ENCODE measurements at regions not wholly inside any gene's neighbourhood (a gene's known extent, or its start where the extent isn't known, plus 50 kb on each side); places are given as distances from the start of the nearest gene placed in this dataset.
"Not testable (repeated sequence)": the region's sequence is repeated elsewhere in the genome, so short reads cannot be mapped to it uniquely, and the experiment has no call there.

GRCh38 chr17:83026311-83026811, 53.0 kb upstream of the METRNL start:
- no peaks in the 10 kb centered on the region for H3K9me3 Mint-ChIP-seq (ENCODE audit: unreplicated experiment)
- no peaks in the 10 kb centered on the region for H3K36me3 Mint-ChIP-seq (ENCODE audit: insufficient read depth, unreplicated experiment)
- Histone ChIP-seq H3K36me3 (ENCODE audit: control insufficient read depth, insufficient read depth, low read length) (no peaks in the 10 kb centered on the region), H3K4me3 (ENCODE audit: low read depth, low read length) (no peak overlapping the region), H3K27me3 (replicated peaks; ENCODE audit: control insufficient read depth, insufficient read depth, low read length) (no peaks in the 10 kb centered on the region), H3K9me3 (no peaks in the 10 kb centered on the region), H3K4me1 (no peaks in the 10 kb centered on the region)
- DNase-seq, result no peak
- H3K27me3 Mint-ChIP-seq (ENCODE audit: insufficient read depth, unreplicated experiment), result no peaks in the 10 kb centered on the region
- H3K4me3 Mint-ChIP-seq (ENCODE audit: unreplicated experiment), result no peak overlapping the region
- intact Hi-C loops (cut with micrococcal nuclease; ENCODE audit: unreplicated experiment), result no loop called here
- H3K27ac Mint-ChIP-seq (ENCODE audit: unreplicated experiment), result no peak overlapping the region
- POLR2A ChIA-PET, result no interaction called here
- CTCF ChIA-PET, result no interaction called here
- BruUV-seq (replicated peaks), result no TSS peak
- H3K4me1 Mint-ChIP-seq (ENCODE audit: low read depth, unreplicated experiment), result no peaks in the 10 kb centered on the region
- TF ChIP-seq CTCF (IDR thresholded peaks at IDR 0.05; ENCODE audit: insufficient read depth in 1 of 2, low read depth in 1 of 2, low read length in 1 of 2, severe bottlenecking in 1 of 2, unreplicated experiment in 1 of 2), result no peak

- H3K36me3 ChIP-seq (ENCODE audit: control insufficient read depth, insufficient read depth, low read length); DNase-seq; intact Hi-C loops (cut with micrococcal nuclease; ENCODE audit: unreplicated experiment); H3K9me3 Mint-ChIP-seq (ENCODE audit: unreplicated experiment); H3K4me1 Mint-ChIP-seq (ENCODE audit: low read depth, unreplicated experiment); H3K27ac Mint-ChIP-seq (ENCODE audit: unreplicated experiment); H3K4me3 Mint-ChIP-seq (ENCODE audit: unreplicated experiment); H3K27me3 Mint-ChIP-seq (ENCODE audit: insufficient read depth, unreplicated experiment); CTCF ChIA-PET; H3K27me3 ChIP-seq (replicated peaks; ENCODE audit: control insufficient read depth, insufficient read depth, low read length); H3K4me3 ChIP-seq (ENCODE audit: low read depth, low read length); BruUV-seq (replicated peaks); H3K4me1 ChIP-seq; H3K9me3 ChIP-seq; H3K36me3 Mint-ChIP-seq (ENCODE audit: insufficient read depth, unreplicated experiment): not testable (repeated sequence)
- POLR2A ChIA-PET, result interaction anchor here (0.7 kb wide), 1 partner anchor 57 kb away, joined by 4 read pairs; no protein-coding TSS in a partner anchor
These were observed 52.5 kb upstream of the METRNL start for GRCh38 chr17:83026921-83027320.

GRCh38 chr17:83028851-83029250, 50.6 kb upstream of the METRNL start:
- no peak for TF ChIP-seq CTCF (IDR thresholded peaks at IDR 0.05; ENCODE audit: insufficient read depth in 1 of 2, low read depth in 1 of 2, low read length in 1 of 2, severe bottlenecking in 1 of 2, unreplicated experiment in 1 of 2)
- ChIA-PET CTCF (no interaction called here), POLR2A (no interaction called here)
- Mint-ChIP-seq H3K36me3 (ENCODE audit: insufficient read depth, unreplicated experiment) (no peaks in the 10 kb centered on the region), H3K9me3 (ENCODE audit: unreplicated experiment) (no peaks in the 10 kb centered on the region), H3K27ac (ENCODE audit: unreplicated experiment) (no peak overlapping the region), H3K4me3 (ENCODE audit: unreplicated experiment) (no peak overlapping the region), H3K4me1 (ENCODE audit: low read depth, unreplicated experiment) (no peaks in the 10 kb centered on the region), H3K27me3 (ENCODE audit: insufficient read depth, unreplicated experiment) (no peaks in the 10 kb centered on the region)
- intact Hi-C loops (cut with micrococcal nuclease; ENCODE audit: unreplicated experiment), result no loop called here
- no peak overlapping the region for H3K4me3 ChIP-seq (ENCODE audit: low read depth, low read length)
- H3K36me3 ChIP-seq (ENCODE audit: control insufficient read depth, insufficient read depth, low read length), result no peaks in the 10 kb centered on the region
- no peaks in the 10 kb centered on the region for H3K27me3 ChIP-seq (replicated peaks; ENCODE audit: control insufficient read depth, insufficient read depth, low read length)
- no peak for DNase-seq
- no TSS peak for BruUV-seq (replicated peaks)
- H3K9me3 ChIP-seq, result no peaks in the 10 kb centered on the region
- no peaks in the 10 kb centered on the region for H3K4me1 ChIP-seq

- no peaks in the 10 kb centered on the region for H3K4me1 Mint-ChIP-seq (ENCODE audit: low read depth, unreplicated experiment)
- Histone ChIP-seq H3K36me3 (ENCODE audit: control insufficient read depth, insufficient read depth, low read length) (no peaks in the 10 kb centered on the region), H3K4me1 (no peaks in the 10 kb centered on the region), H3K27me3 (replicated peaks; ENCODE audit: control insufficient read depth, insufficient read depth, low read length) (no peaks in the 10 kb centered on the region), H3K9me3 (no peaks in the 10 kb centered on the region), H3K4me3 (ENCODE audit: low read depth, low read length) (no peak overlapping the region)
- H3K4me3 Mint-ChIP-seq (ENCODE audit: unreplicated experiment), result no peak overlapping the region
- no TSS peak for BruUV-seq (replicated peaks)
- H3K36me3 Mint-ChIP-seq (ENCODE audit: insufficient read depth, unreplicated experiment), result no peaks in the 10 kb centered on the region
- intact Hi-C loops (cut with micrococcal nuclease; ENCODE audit: unreplicated experiment), result no loop called here
- H3K9me3 Mint-ChIP-seq (ENCODE audit: unreplicated experiment), result no peaks in the 10 kb centered on the region
- CTCF ChIA-PET, result no interaction called here
- no peak overlapping the region for H3K27ac Mint-ChIP-seq (ENCODE audit: unreplicated experiment)
- TF ChIP-seq CTCF (IDR thresholded peaks at IDR 0.05; ENCODE audit: insufficient read depth in 1 of 2, low read depth in 1 of 2, low read length in 1 of 2, severe bottlenecking in 1 of 2, unreplicated experiment in 1 of 2), result no peak
- no peak for DNase-seq
- no peaks in the 10 kb centered on the region for H3K27me3 Mint-ChIP-seq (ENCODE audit: insufficient read depth, unreplicated experiment)
- POLR2A ChIA-PET, result no interaction called here
These were observed 49.8 kb upstream of the METRNL start for GRCh38 chr17:83029571-83029970.
